Left lung (tissue), 4 donors: ENCODE measurements at regions not wholly inside any gene's neighbourhood (a gene's known extent, or its start where the extent isn't known, plus 50 kb on each side); places are given as distances from the start of the nearest gene placed in this dataset.

Source experiments
- ATAC-seq: fragments of 200-7000 bp; cut with Tn5 transposase; one replicate; pipeline ENCODE4 v1.9.1; 2020; ENCODE audit warnings: moderate library complexity
- DNase-seq, 4 donors: peaks; one replicate each; pipeline ENCODE4 v3.0.0-alpha.2; 2013 to 2020
- H3K27ac ChIP-seq, 2 donors: fragments of 200-600 bp; sonication (generic) in 1 of 2; one replicate each; pipeline versions ENCODE4 v1.5.0 to v1.8.0; 2020 to 2021
- H3K27me3 ChIP-seq, 2 donors: fragments of 200-600 bp; sonication (generic) in 1 of 2; one replicate each; pipeline versions ENCODE4 v1.5.0 to v1.8.0; 2020 to 2021
- H3K36me3 ChIP-seq, 2 donors: fragments of 200-600 bp; sonication (generic) in 1 of 2; one replicate each; pipeline versions ENCODE4 v1.5.0 to v1.8.0; 2020 to 2021
- H3K4me1 ChIP-seq, 2 donors: fragments of 200-600 bp; one replicate each; pipeline ENCODE4 v1.8.0; 2021
- H3K4me3 ChIP-seq, 2 donors: fragments of 200-600 bp; sonication (generic) in 1 of 2; one replicate each; pipeline versions ENCODE4 v1.5.0 to v1.8.0; 2020 to 2021; ENCODE audit warnings: mild to moderate bottlenecking in 1 of 2
- H3K9me3 ChIP-seq, 2 donors: fragments of 200-600 bp; sonication (generic) in 1 of 2; one replicate each; pipeline versions ENCODE4 v1.5.0 to v1.8.0; 2020 to 2021
- intact Hi-C, 2 donors: fragments of 100-400 bp; cut with DNase I; formaldehyde crosslinking; loops; one replicate each; pipeline versions ENCODE4 v1.11.2 to v1.14.2; 2022
- TF ChIP-seq, protein P1 (sequence below), 2 donors: fragments of 200-600 bp; sonication (generic) in 1 of 2; IDR thresholded peaks; one replicate each; pipeline versions ENCODE4 v1.5.0 to v1.8.0; 2021; ENCODE audit warnings: antibody characterized with exemption in 2 of 2
- donor health status: DM: no; HTN: yes; CAD: no.
- donor health status: DM: no; HTN: no; CAD: no.

- H3K4me3 ChIP-seq: no peak overlapping the region
- ATAC-seq (peak; percentile 87), DNase-seq (peak in 1 of 4 donors; percentile 27)
- H3K9me3 ChIP-seq: no peaks in the 10 kb centered on the region
- TF ChIP-seq, protein P1, sequence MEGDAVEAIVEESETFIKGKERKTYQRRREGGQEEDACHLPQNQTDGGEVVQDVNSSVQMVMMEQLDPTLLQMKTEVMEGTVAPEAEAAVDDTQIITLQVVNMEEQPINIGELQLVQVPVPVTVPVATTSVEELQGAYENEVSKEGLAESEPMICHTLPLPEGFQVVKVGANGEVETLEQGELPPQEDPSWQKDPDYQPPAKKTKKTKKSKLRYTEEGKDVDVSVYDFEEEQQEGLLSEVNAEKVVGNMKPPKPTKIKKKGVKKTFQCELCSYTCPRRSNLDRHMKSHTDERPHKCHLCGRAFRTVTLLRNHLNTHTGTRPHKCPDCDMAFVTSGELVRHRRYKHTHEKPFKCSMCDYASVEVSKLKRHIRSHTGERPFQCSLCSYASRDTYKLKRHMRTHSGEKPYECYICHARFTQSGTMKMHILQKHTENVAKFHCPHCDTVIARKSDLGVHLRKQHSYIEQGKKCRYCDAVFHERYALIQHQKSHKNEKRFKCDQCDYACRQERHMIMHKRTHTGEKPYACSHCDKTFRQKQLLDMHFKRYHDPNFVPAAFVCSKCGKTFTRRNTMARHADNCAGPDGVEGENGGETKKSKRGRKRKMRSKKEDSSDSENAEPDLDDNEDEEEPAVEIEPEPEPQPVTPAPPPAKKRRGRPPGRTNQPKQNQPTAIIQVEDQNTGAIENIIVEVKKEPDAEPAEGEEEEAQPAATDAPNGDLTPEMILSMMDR (IDR thresholded peaks at IDR 0.05): peak; percentile 71 to 80
- intact Hi-C loops: loop anchor here in 1 of 2 donors (10.0 kb wide), 1 partner anchor 906 kb away; no protein-coding TSS in a partner anchor
- H3K36me3 ChIP-seq: no peaks in the 10 kb centered on the region
- H3K4me1 ChIP-seq: no peaks in the 10 kb centered on the region
- H3K27me3 ChIP-seq: no peaks in the 10 kb centered on the region
- no peak overlapping the region for H3K27ac ChIP-seq
These were observed 415.4 kb upstream of the CCDC196 start for GRCh38 chr14:66070542-66071319.

- intact Hi-C loops: loop anchor here in 1 of 2 donors (10.0 kb wide), 1 partner anchor 908 kb away; no protein-coding TSS in a partner anchor
- H3K9me3 ChIP-seq: no peaks in the 10 kb centered on the region
- no peaks in the 10 kb centered on the region for H3K4me1 ChIP-seq
- ATAC-seq: no peak
- H3K36me3 ChIP-seq: no peaks in the 10 kb centered on the region
- no peak overlapping the region for H3K4me3 ChIP-seq
- H3K27ac ChIP-seq: no peak overlapping the region
- no peak for DNase-seq
- TF ChIP-seq, protein P1 (IDR thresholded peaks at IDR 0.05): no peak
- H3K27me3 ChIP-seq: no peaks in the 10 kb centered on the region
These were observed 413.7 kb upstream of the CCDC196 start for GRCh38 chr14:66072190-66073084.

DNA sequence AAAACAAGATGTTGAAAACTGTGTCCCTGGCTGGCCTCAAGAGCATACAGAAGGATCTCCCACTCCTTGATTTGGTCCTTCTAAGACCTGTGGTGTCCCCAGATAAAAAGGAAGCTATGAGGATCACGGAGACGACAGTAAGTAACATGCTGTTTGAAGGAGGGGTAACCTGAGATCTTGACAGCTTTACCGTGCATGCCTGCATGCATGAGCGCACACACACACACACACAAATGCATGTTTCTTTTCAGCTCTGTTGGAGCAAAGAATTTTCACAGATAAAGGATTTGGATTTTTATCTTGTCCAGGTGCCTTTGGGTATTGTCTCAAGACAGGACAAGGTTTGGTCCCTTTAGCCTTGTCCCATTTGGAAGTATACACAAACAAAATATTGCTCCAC is 411.6 kb upstream of the CCDC196 start:
- DNase-seq: no peak
- Histone ChIP-seq H3K27ac (no peak overlapping the region), H3K9me3 (no peaks in the 10 kb centered on the region), H3K27me3 (no peaks in the 10 kb centered on the region), H3K4me3 (no peak overlapping the region), H3K4me1 (no peaks in the 10 kb centered on the region), H3K36me3 (no peaks in the 10 kb centered on the region)
- ATAC-seq: no peak
- intact Hi-C loops: loop anchor here in 1 of 2 donors (10.0 kb wide), 1 partner anchor 910 kb away; no protein-coding TSS in a partner anchor
- TF ChIP-seq, protein P1 (IDR thresholded peaks at IDR 0.05): no peak

DNA sequence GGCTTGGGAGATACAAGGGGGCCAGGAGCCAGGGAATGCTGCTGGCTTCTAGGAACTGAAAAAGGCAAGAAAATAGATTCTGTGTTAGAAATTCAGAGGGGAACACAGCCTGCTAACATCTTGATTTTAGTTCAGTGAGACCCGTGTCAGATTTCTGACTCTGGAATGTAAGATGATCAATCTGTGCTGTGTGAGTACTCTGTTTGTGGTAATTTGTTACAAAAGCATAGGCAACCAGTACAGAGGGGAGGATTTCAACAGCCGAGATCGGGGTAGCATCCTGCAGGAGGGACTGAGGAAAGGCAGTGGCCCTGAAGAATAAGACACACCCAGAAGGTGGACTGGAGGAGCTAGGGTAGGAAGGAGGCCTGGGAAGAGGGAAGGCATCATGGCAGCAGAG is 410.0 kb upstream of the CCDC196 start:
- H3K27me3 ChIP-seq: no peaks in the 10 kb centered on the region
- H3K4me3 ChIP-seq: no peak overlapping the region
- H3K4me1 ChIP-seq: no peaks in the 10 kb centered on the region
- H3K36me3 ChIP-seq: no peaks in the 10 kb centered on the region
- no peak overlapping the region for H3K27ac ChIP-seq
- intact Hi-C loops: loop anchor here in 1 of 2 donors (10.0 kb wide), 1 partner anchor 911 kb away; no protein-coding TSS in a partner anchor
- ATAC-seq: no peak
- TF ChIP-seq, protein P1 (IDR thresholded peaks at IDR 0.05): no peak
- no peaks in the 10 kb centered on the region for H3K9me3 ChIP-seq
- DNase-seq: no peak

DNA sequence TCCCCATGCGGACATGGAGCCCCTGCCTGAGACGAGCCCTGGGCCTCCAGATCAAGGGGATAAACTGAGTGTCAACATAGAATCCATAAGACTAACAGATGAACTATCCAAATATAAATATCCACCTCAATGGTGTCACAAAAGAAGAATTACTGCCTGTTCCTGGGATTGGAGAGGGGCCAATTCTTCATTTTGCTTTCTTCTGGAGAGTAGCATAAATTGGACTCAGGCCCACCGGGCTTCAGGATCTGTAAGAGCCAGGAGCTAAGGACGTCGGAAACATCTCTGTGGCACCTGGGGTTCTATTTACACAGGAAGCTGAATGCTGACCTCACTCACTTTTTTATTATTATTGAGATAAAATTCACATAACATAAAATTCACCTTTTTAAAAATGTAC is 408.2 kb upstream of the CCDC196 start:
- no peaks in the 10 kb centered on the region for H3K27me3 ChIP-seq
- no peaks in the 10 kb centered on the region for H3K4me1 ChIP-seq
- DNase-seq: peak in 1 of 4 donors; percentile 39
- intact Hi-C loops: loop anchor here in 1 of 2 donors (10.0 kb wide), 1 partner anchor 913 kb away; no protein-coding TSS in a partner anchor
- H3K36me3 ChIP-seq: no peaks in the 10 kb centered on the region
- TF ChIP-seq, protein P1 (IDR thresholded peaks at IDR 0.05): no peak
- H3K27ac ChIP-seq: no peak overlapping the region
- ATAC-seq: no peak
- no peaks in the 10 kb centered on the region for H3K9me3 ChIP-seq
- H3K4me3 ChIP-seq: no peak overlapping the region
